ENCODE measurements at regions not wholly inside any gene's neighbourhood (a gene's known extent, or its start where the extent isn't known, plus 50 kb on each side); places are given as distances from the start of the nearest gene placed in this dataset.

DNA sequence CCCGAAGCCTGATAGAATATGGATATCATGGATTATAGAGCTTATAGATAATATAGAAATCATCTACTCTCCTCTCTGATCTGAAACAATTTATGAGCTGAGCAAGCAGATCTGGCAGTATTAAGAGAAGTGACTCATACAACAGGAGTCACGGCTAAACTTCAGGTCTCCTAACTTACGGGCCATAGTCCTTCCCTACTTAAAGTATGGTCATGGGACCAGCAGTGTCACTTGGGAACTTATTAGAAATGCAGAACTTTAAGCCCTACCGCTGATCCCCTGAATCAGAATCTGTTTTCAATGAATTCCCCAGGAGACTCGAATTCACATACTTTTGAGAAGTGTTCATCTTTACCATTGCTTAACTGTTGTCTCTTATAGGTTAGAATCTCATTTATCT, 195.7 kb upstream of the FANCL start:
- no peaks in the 10 kb centered on the region for H3K79me1 ChIP-seq (ENCODE audit: low read depth, low read length)
- H2AK5ac ChIP-seq (ENCODE audit: low read depth, low read length): no peak overlapping the region
- no peak overlapping the region for H3K4me3 ChIP-seq (ENCODE audit: extremely low read depth in 1 of 4, insufficient read depth in 2 of 4, low read depth in 3 of 4, low read length in 4 of 4)
- no peak overlapping the region for H4K91ac ChIP-seq (replicated peaks; ENCODE audit: insufficient read length, low read length)
- 90% methylated on average over 5 of the region's 5 CpGs; no CpG with 5 or more reads in 1 of the 2 experiments for WGBS, 2 experiments (ENCODE audit: extremely low coverage in 1 of 2, insufficient coverage in 1 of 2, insufficient read length in 1 of 2, insufficient replicate concordance in 2 of 2, low coverage in 1 of 2, low lambda C conversion rate in 2 of 2, missing lambda C conversion rate in 1 of 2)
- no peak overlapping the region for H2AFZ ChIP-seq (ENCODE audit: low read length)
- H3K14ac ChIP-seq (ENCODE audit: insufficient read length): no peak overlapping the region
- DNase-seq (ENCODE audit: low read depth in 1 of 2, low spot score in 2 of 2): no peak
- no peak overlapping the region for H2BK20ac ChIP-seq (ENCODE audit: low read length)
- H4K5ac ChIP-seq (ENCODE audit: insufficient read length, low read depth, low read length): no peak overlapping the region
- H3K56ac ChIP-seq (replicated peaks; ENCODE audit: insufficient read length, low read depth, low read length): no peak overlapping the region
- H3K23ac ChIP-seq (ENCODE audit: insufficient read length): no peak overlapping the region
- no peaks in the 10 kb centered on the region for H3K23me2 ChIP-seq (ENCODE audit: low read depth, low read length)
- H3K27me3 ChIP-seq (replicated peaks in 1 of 4; ENCODE audit: control insufficient read depth in 3 of 4, extremely low read depth in 1 of 4, insufficient read depth in 3 of 4, low read length in 3 of 4): no peaks in the 10 kb centered on the region
- H2BK15ac ChIP-seq (ENCODE audit: low read length): no peak overlapping the region
- no peaks in the 10 kb centered on the region for H3K36me3 ChIP-seq (ENCODE audit: control insufficient read depth in 2 of 4, insufficient read depth in 4 of 4, low read length in 3 of 4)
- no peak for FAIRE-seq
- peaks cover 0 to 12% (median 1%) of the 10 kb centered on the region in 4 experiments; a peak in 2 of 7 replicates for H3K4me1 ChIP-seq (replicated peaks in 1 of 4; ENCODE audit: control insufficient read depth in 3 of 4, insufficient read depth in 4 of 4, low read length in 3 of 4)
- H3K79me2 ChIP-seq (ENCODE audit: control insufficient read depth in 1 of 2, insufficient read depth in 2 of 2, low read length in 2 of 2): no peaks in the 10 kb centered on the region
- H3K9ac ChIP-seq (replicated peaks in 1 of 4; ENCODE audit: extremely low read depth in 1 of 4, low read depth in 3 of 4, low read length in 3 of 4): no peak overlapping the region
- POLR2A ChIA-PET (ENCODE audit: partially characterized antibody): no interaction called here
- CTCF ChIA-PET (ENCODE audit: partially characterized antibody): interaction anchor here (0.5 to 0.9 kb wide), 2 partner anchors 673 to 1947 kb away, joined by 3 read pairs; no protein-coding TSS in a partner anchor
- TF ChIP-seq FOSL1 (IDR thresholded peaks at IDR 0.05; ENCODE audit: insufficient read depth, low read depth, low read length): no peak
- no peak for TF ChIP-seq EZH2 (IDR thresholded peaks at IDR 0.05; ENCODE audit: low read depth, low read length, severe bottlenecking)
- no peak for TF ChIP-seq SIN3A (conservative IDR thresholded peaks at IDR 0.05 in 1 of 2, IDR thresholded peaks at IDR 0.05 in 1 of 2; ENCODE audit: low read depth in 1 of 2, low read length in 2 of 2)
- no peak for TF ChIP-seq SIX5 (IDR thresholded peaks at IDR 0.05; ENCODE audit: low read depth, low read length)
- H3K18ac ChIP-seq (ENCODE audit: extremely low read depth, low read length): no peak overlapping the region
- no peaks in the 10 kb centered on the region for H4K20me1 ChIP-seq (replicated peaks in 1 of 2; ENCODE audit: control insufficient read depth in 1 of 2, insufficient read depth in 2 of 2, low read length in 2 of 2)
- H3K27ac ChIP-seq (ENCODE audit: low read depth, low read length): no peak overlapping the region
- H2BK5ac ChIP-seq (ENCODE audit: low read depth, low read length): no peak overlapping the region
- no peak overlapping the region for H3K4ac ChIP-seq (replicated peaks; ENCODE audit: insufficient read length, low read depth, low read length)
- no peak overlapping the region for H4K8ac ChIP-seq (ENCODE audit: extremely low read depth, insufficient read depth, low read length)
- H2BK12ac ChIP-seq (ENCODE audit: low read depth, low read length): no peak overlapping the region
- H3K4me2 ChIP-seq (ENCODE audit: insufficient read depth in 1 of 2, low read depth in 2 of 2, low read length in 2 of 2): no peak overlapping the region
- H2BK120ac ChIP-seq (replicated peaks; ENCODE audit: low read depth, low read length): no peak overlapping the region
- H3K9me3 ChIP-seq (ENCODE audit: insufficient read depth in 2 of 2, low read depth in 1 of 2, low read length in 1 of 2): no peaks in the 10 kb centered on the region
